Body of pancreas (tissue), 4 donors: ENCODE measurements at regions not wholly inside any gene's neighbourhood (a gene's known extent, or its start where the extent isn't known, plus 50 kb on each side); places are given as distances from the start of the nearest gene placed in this dataset.
"Not testable (repeated sequence)": the region's sequence is repeated elsewhere in the genome, so short reads cannot be mapped to it uniquely, and the experiment has no call there.

Experiments
- ATAC-seq: fragments of 150-250 bp; one replicate; pipeline ENCODE4 v1.9.1; 2016
- DNase-seq, 4 donors: peaks; one replicate each; pipeline ENCODE4 v3.0.0-alpha.2; 2019
- H3K27ac ChIP-seq, 4 donors: fragments of 200-600 bp; sonication (generic); 1 replicate in 3 of 4; 2 replicates in 1 of 4; pipeline versions ENCODE4 v1.5.1 to v1.6.1; 2016 to 2019; ENCODE audit warnings: mild to moderate bottlenecking in 1 of 4, mixed read lengths in 1 of 4, moderate library complexity in 1 of 4
- H3K27me3 ChIP-seq, 2 donors: fragments of 200-600 bp; sonication (generic); one replicate each; pipeline ENCODE4 v1.6.0; 2016; ENCODE audit warnings: mild to moderate bottlenecking in 1 of 2
- H3K36me3 ChIP-seq, 2 donors: fragments of 200-600 bp; sonication (generic); replicated peaks in 1 of 2; 2 replicates each; pipeline ENCODE4 v1.5.1; 2016; ENCODE audit warnings: low read depth in 2 of 2; ENCODE audit not compliant: insufficient read depth in 1 of 2
- H3K4me1 ChIP-seq: fragments of 200-600 bp; sonication (generic); one replicate; pipeline ENCODE4 v1.6.0; 2016
- H3K4me3 ChIP-seq, 2 donors: fragments of 200-600 bp; sonication (generic); 1 replicate in 1 of 2; 2 replicates in 1 of 2; pipeline ENCODE4 v1.5.1; 2016 to 2019
- H3K9me3 ChIP-seq, 3 donors: fragments of 200-600 bp; sonication (generic); 1 replicate in 2 of 3; 2 replicates in 1 of 3; pipeline ENCODE4 v1.5.1; 2016
- POLR2A ChIP-seq, 3 donors: fragments of 450-650 bp; IDR thresholded peaks; one replicate each; pipeline ENCODE4 v1.6.1; 2016; ENCODE audit warnings: antibody characterized with exemption in 3 of 3, mild to moderate bottlenecking in 2 of 3
- WGBS, 2 donors: methylation state at CpG; one replicate each; pipeline ENCODE4 v1.1.5; 2017; 5-methylcytosine and 5-hydroxymethylcytosine counted together
- intact Hi-C: fragments of 100-400 bp; cut with DNase I; formaldehyde crosslinking; loops from one replicate; pipeline ENCODE4 v1.15.1; 2023
- TF ChIP-seq, protein P1 (sequence below), 7 experiments: fragments of 450-650 bp in 4 of 7; fragments of 200-600 bp in 3 of 7; sonication (generic) in 3 of 7; IDR thresholded peaks; one replicate each; pipeline ENCODE4 v1.5.1; 2016 to 2019; ENCODE audit warnings: antibody characterized with exemption in 7 of 7

DNA sequence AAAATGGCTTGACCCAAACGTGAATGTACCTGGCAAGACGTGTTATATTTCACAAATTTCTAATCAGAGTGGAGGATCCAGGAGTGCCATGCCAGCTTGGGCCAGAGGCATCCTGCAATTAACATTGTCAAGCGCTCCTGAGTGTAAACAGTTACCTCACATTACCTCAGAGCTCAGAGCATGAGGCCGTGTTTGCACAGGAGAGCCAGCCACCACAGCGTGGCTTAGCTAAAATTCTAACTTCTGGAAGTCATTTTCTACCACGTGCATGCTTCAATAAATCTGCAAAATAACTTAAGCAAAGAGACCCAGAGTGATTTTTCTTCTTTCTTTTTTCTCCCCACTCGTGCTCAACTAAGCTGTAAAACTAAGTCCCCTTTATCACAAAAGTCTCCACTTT, 769.0 kb downstream of the KCNJ2 start:
- intact Hi-C loops = no loop called here
- WGBS, 2 donors = 44% methylated on average over 7 of the region's 7 CpGs
- H3K4me1 ChIP-seq = no peaks in the 10 kb centered on the region
- no peaks in the 10 kb centered on the region for H3K9me3 ChIP-seq
- H3K36me3 ChIP-seq = no peaks in the 10 kb centered on the region
- ATAC-seq (no peak), DNase-seq (peak in 2 of 4 donors; percentile 5 to 7)
- H3K27ac ChIP-seq = no peak overlapping the region
- TF ChIP-seq, protein P1, sequence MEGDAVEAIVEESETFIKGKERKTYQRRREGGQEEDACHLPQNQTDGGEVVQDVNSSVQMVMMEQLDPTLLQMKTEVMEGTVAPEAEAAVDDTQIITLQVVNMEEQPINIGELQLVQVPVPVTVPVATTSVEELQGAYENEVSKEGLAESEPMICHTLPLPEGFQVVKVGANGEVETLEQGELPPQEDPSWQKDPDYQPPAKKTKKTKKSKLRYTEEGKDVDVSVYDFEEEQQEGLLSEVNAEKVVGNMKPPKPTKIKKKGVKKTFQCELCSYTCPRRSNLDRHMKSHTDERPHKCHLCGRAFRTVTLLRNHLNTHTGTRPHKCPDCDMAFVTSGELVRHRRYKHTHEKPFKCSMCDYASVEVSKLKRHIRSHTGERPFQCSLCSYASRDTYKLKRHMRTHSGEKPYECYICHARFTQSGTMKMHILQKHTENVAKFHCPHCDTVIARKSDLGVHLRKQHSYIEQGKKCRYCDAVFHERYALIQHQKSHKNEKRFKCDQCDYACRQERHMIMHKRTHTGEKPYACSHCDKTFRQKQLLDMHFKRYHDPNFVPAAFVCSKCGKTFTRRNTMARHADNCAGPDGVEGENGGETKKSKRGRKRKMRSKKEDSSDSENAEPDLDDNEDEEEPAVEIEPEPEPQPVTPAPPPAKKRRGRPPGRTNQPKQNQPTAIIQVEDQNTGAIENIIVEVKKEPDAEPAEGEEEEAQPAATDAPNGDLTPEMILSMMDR (IDR thresholded peaks at IDR 0.05) = no peak
- TF ChIP-seq POLR2A (IDR thresholded peaks at IDR 0.05) = no peak
- H3K27me3 ChIP-seq = no peaks in the 10 kb centered on the region
- no peak overlapping the region for H3K4me3 ChIP-seq

DNA sequence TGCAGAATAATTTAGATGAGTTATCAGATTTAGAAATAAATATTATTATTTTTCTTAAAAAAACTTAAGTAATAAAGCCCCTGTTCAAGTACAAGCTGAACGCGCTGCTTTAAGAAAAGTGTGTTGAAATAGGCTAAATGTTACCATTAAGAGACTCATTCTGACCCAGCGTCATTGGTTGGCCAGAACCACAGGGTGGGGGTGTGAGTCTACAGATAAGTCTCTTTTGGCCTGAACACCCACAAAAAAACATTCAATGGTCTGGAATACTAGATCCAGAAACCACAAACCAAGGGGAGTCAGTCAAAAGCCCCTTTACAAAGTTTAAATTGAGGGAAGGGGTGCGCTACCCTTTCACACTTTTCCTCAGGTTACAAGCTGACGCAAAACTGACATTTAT, 776.1 kb downstream of the KCNJ2 start:
- ATAC-seq = no peak
- 76 to 82% methylated on average over 5 of the region's 5 CpGs for WGBS, 2 donors
- Histone ChIP-seq H3K4me1 (no peaks in the 10 kb centered on the region), H3K9me3 (no peaks in the 10 kb centered on the region), H3K36me3 (no peaks in the 10 kb centered on the region), H3K4me3 (no peak overlapping the region), H3K27me3 (no peaks in the 10 kb centered on the region), H3K27ac (no peak overlapping the region)
- DNase-seq = no peak
- TF ChIP-seq, protein P1 (IDR thresholded peaks at IDR 0.05) = no peak
- no peak for TF ChIP-seq POLR2A (IDR thresholded peaks at IDR 0.05)
- intact Hi-C loops = no loop called here

DNA sequence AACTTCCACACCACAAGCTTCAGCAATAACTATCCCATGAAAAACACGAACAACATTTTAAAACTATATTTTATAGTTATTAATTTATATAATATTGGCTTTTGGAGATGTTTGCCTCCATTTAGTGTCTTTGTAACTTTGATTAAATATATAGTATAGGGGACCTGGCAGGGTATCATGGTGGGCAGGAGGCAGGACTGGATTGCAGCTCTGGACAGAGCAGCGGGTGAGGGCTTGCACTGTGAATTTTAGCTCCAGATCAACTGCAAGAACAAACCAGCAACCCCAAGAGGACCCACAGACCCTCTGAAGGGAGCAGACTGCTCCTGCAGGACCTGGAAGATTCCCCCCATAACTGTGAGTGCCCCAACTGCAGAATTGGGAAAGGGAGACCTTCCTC, 777.9 kb downstream of the KCNJ2 start:
- WGBS, 2 donors = 86 to 87% methylated on average over 2 of the region's 2 CpGs
- Histone ChIP-seq H3K4me3 (no peak overlapping the region), H3K36me3 (no peaks in the 10 kb centered on the region), H3K27me3 (no peaks in the 10 kb centered on the region), H3K9me3 (no peaks in the 10 kb centered on the region), H3K27ac (no peak overlapping the region), H3K4me1 (no peaks in the 10 kb centered on the region)
- intact Hi-C loops = no loop called here
- no peak for ATAC-seq
- DNase-seq = no peak
- TF ChIP-seq, protein P1 (IDR thresholded peaks at IDR 0.05) = no peak
- TF ChIP-seq POLR2A (IDR thresholded peaks at IDR 0.05) = no peak

DNA sequence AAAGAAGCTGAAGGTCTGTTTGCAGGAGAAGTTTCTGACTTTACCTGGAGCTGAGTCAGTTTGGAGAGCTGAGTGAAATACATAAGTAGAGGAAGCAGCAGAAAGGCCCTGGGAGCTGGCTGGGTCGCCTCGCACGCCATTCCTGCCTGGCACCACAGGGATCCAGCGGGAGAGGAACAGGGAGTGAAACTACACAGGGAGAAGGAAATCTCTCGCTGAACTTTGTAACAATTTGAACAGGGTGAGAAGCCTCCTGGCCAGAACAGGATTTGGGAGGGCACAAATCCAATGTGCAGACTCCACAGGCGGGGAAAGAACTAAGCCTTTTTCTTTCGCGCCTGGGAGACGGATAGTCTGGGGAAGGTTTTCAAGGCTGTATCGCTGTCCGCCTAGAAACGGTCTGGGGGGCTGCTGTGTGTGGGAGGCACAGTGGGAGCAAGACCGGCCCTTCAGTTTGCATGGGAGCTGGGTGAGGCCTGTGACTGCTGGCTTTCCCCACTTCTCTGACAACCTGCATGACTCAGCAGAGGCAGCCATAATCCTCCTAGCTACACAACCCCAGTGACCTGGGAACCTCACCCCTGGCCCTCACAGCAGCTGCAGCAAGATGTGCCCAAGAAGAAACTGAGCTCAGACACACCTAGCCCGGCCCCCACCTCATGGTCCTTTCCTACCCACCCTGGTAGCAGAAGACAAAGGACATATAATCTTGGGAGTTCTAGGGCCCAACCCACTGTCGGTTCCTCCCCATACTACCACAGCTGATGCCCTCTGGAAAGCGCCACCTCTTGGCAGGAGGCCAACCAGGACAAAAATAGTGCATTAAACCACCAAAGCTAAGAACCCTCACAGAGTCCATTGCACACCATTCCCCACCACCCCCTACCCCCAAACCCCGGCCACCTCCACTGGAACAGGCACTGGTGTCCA, 778.6 kb downstream of the KCNJ2 start:
- Histone ChIP-seq H3K27ac (no peak overlapping the region), H3K36me3 (no peaks in the 10 kb centered on the region), H3K4me1 (no peaks in the 10 kb centered on the region), H3K27me3 (no peaks in the 10 kb centered on the region), H3K4me3 (no peak overlapping the region), H3K9me3 (no peaks in the 10 kb centered on the region)
- 88 to 90% methylated on average over 17 of the region's 17 CpGs for WGBS, 2 donors
- ATAC-seq (no peak), DNase-seq (no peak)
- intact Hi-C loops = no loop called here
- TF ChIP-seq, protein P1 (IDR thresholded peaks at IDR 0.05) = no peak
- TF ChIP-seq POLR2A (IDR thresholded peaks at IDR 0.05) = no peak

DNA sequence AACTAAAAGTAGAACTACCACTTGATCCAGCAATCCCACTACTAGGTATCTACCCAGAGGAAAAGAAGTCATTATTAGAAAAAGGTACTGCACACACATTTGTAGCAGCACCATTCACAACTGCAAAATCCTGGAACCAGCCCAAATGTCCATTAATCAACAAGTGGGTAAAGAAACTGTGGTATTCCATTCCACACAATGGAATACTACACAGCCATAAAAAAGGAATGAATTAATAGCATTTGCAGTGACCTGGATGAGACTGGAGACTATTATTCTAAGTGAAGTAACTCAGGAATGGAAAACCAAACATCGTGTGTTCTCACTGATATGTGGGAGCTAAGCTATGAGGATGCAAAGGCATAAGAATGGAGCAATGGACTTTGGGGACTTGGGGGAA, 783.8 kb downstream of the KCNJ2 start:
- H3K27me3 ChIP-seq, H3K4me3 ChIP-seq, ATAC-seq, H3K36me3 ChIP-seq, H3K27ac ChIP-seq, DNase-seq, H3K9me3 ChIP-seq, intact Hi-C loops, H3K4me1 ChIP-seq: not testable (repeated sequence)
- 82% methylated on average over 1 of the region's 1 CpG for WGBS, 2 donors
